Bronchial epithelial cell (primary cell): ENCODE measurements at regions not wholly inside any gene's neighbourhood (a gene's known extent, or its start where the extent isn't known, plus 50 kb on each side); places are given as distances from the start of the nearest gene placed in this dataset.

Experiments used
- DNase-seq: peaks from one replicate; pipeline ENCODE4 v3.0.0-alpha.2; 2010; ENCODE audit warnings: low read depth
- FAIRE-seq: peaks from 2 replicates; lab custom pipeline; 2011; peaks lifted over from hg19 to GRCh38; lab: Jason Lieb, UNC
- H3K27me3 ChIP-seq: 2 replicates; pipeline ENCODE4 v1.5.1; 2011; ENCODE audit warnings: low read length; ENCODE audit not compliant: control insufficient read depth, insufficient read depth
- H3K36me3 ChIP-seq: 2 replicates; pipeline ENCODE4 v1.5.1; 2011; ENCODE audit warnings: low read length; ENCODE audit not compliant: control insufficient read depth, insufficient read depth
- H3K4me3 ChIP-seq: 2 replicates; pipeline ENCODE4 v1.5.1; 2011; ENCODE audit warnings: mild to moderate bottlenecking, low read depth, low read length, control low read depth
- CTCF ChIP-seq: IDR thresholded peaks from 2 replicates; pipeline ENCODE4 v1.5.1; 2011; ENCODE audit warnings: mild to moderate bottlenecking, moderate library complexity, low read length, control low read depth, inconsistent platforms; ENCODE audit not compliant: insufficient read depth, severe bottlenecking

GRCh38 chr6:10302566-10303235 lies 112.2 kb downstream of the TFAP2A start:
- Histone ChIP-seq H3K27me3 (no peaks in the 10 kb centered on the region), H3K4me3 (no peak overlapping the region), H3K36me3 (no peaks in the 10 kb centered on the region)
- FAIRE-seq (no peak), DNase-seq (no peak)
- no peak for TF ChIP-seq CTCF

GRCh38 chr6:10300071-10300470 lies 114.8 kb downstream of the TFAP2A start:
- DNase-seq (peak; percentile 85), FAIRE-seq (peak; percentile 96)
- Histone ChIP-seq H3K27me3 (no peaks in the 10 kb centered on the region), H3K36me3 (no peaks in the 10 kb centered on the region), H3K4me3 (no peak overlapping the region)
- TF ChIP-seq CTCF, result no peak

GRCh38 chr6:10297832-10298231 lies 117.0 kb downstream of the TFAP2A start:
- DNase-seq, result peak; percentile 59
- no peak for TF ChIP-seq CTCF
- Histone ChIP-seq H3K4me3 (no peak overlapping the region), H3K36me3 (no peaks in the 10 kb centered on the region), H3K27me3 (no peaks in the 10 kb centered on the region)
- no peak for FAIRE-seq

GRCh38 chr6:10278746-10279145 lies 136.1 kb downstream of the TFAP2A start:
- no peak for TF ChIP-seq CTCF
- Histone ChIP-seq H3K4me3 (no peak overlapping the region), H3K27me3 (no peaks in the 10 kb centered on the region), H3K36me3 (no peaks in the 10 kb centered on the region)
- FAIRE-seq, result no peak
- no peak for DNase-seq

- FAIRE-seq (no peak), DNase-seq (no peak)
- H3K36me3 ChIP-seq, result no peaks in the 10 kb centered on the region
- TF ChIP-seq CTCF, result no peak
- no peaks in the 10 kb centered on the region for H3K27me3 ChIP-seq
- H3K4me3 ChIP-seq, result no peak overlapping the region
Observed at GRCh38 chr6:10276660-10277287, 138.1 kb downstream of the TFAP2A start.
